CD4-positive, alpha-beta T cell treated with Interleukin-4 for 4 hours (primary cell): ENCODE measurements at regions not wholly inside any gene's neighbourhood (a gene's known extent, or its start where the extent isn't known, plus 50 kb on each side); places are given as distances from the start of the nearest gene placed in this dataset.

Experiments used
- DNase-seq: peaks from one replicate; pipeline ENCODE4 v3.0.0-alpha.2; 2020

DNA sequence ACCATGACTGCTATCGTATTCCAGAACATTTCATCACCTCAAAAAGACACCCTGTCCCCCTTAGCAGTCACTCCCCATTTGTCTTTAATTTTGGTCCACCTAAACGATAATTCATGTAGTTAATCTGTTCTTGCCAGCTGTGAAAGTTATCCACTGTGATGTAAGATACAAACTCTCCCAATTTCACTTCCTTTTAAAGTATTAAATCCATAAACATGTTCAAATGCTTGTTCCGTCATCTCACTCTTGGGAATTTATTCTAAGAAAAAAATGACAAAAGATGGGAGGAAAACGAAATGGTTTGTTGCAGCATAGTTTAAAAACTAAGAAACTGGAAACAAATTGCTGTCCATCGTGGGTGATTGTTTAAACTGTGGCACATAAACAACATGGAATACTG, 53.7 kb upstream of the IRF2 start:
- DNase-seq, result no peak

DNA sequence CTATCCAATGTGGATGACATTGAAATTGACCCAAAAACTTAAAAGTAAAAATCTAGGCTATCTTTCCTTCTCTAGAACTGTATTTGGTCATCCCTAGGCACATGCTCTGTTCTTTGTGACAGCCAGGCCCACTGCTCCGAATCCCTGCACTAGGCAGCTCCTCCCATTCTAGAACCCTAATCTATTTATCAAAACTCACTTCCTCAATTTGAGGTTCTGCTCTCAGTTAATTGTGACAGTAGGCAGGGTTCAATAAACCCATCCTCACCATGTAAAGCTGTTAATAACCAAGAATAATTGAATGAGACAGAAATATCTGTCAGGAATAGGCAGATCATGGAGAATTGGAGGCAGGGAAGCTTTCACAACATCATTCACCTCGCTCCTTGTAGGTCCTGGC, 51.9 kb upstream of the IRF2 start:
- no peak for DNase-seq
